ENCODE measurements at regions not wholly inside any gene's neighbourhood (a gene's known extent, or its start where the extent isn't known, plus 50 kb on each side); places are given as distances from the start of the nearest gene placed in this dataset.

- TF ChIP-seq ZNF462 (CRISPR knock-in tag; IDR thresholded peaks at IDR 0.05): no peak
- TF ChIP-seq, protein P1, sequence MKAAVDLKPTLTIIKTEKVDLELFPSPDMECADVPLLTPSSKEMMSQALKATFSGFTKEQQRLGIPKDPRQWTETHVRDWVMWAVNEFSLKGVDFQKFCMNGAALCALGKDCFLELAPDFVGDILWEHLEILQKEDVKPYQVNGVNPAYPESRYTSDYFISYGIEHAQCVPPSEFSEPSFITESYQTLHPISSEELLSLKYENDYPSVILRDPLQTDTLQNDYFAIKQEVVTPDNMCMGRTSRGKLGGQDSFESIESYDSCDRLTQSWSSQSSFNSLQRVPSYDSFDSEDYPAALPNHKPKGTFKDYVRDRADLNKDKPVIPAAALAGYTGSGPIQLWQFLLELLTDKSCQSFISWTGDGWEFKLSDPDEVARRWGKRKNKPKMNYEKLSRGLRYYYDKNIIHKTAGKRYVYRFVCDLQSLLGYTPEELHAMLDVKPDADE (IDR thresholded peaks at IDR 0.05): no peak
- no peak for TF ChIP-seq NANOG (IDR thresholded peaks at IDR 0.05; ENCODE audit: borderline replicate concordance)
- TF ChIP-seq POLR2AphosphoS5 (IDR thresholded peaks at IDR 0.05; ENCODE audit: low read depth): no peak
- no peak for TF ChIP-seq EZH2phosphoT487 (IDR thresholded peaks at IDR 0.05; ENCODE audit: unreplicated experiment)
- TF ChIP-seq EZH2 (IDR thresholded peaks at IDR 0.05; ENCODE audit: low read depth, unreplicated experiment): no peak
Measured at GRCh38 chr2:52141076-52141475, 1109.1 kb upstream of the NRXN1 start (continued).

GRCh38 chr2:52139241-52139640 is 1107.3 kb upstream of the NRXN1 start:
- Mint-ChIP-seq H3K4me3 (no peak overlapping the region), H3K36me3 (ENCODE audit: low read depth) (no peaks in the 10 kb centered on the region), H3K9me3 (no peaks in the 10 kb centered on the region), H3K27me3 (ENCODE audit: insufficient read depth, low read depth, poor library complexity) (no peaks in the 10 kb centered on the region), H3K27ac (no peak overlapping the region), H3K4me1 (no peaks in the 10 kb centered on the region)
- no peak for DNase-seq (ENCODE audit: low spot score)
- no peaks in the 10 kb centered on the region for H3K9me2 ChIP-seq (ENCODE audit: insufficient read depth)
- no peak overlapping the region for H3K4me2 ChIP-seq
- H3K4me1 ChIP-seq (ENCODE audit: insufficient read depth): no peaks in the 10 kb centered on the region
- H2AFZ ChIP-seq: no peak overlapping the region
- no peaks in the 10 kb centered on the region for H3K27me3 ChIP-seq (ENCODE audit: insufficient read depth)
- H3K4me3 ChIP-seq: no peak overlapping the region
- H3F3A ChIP-seq (replicated peaks; ENCODE audit: low read depth): no peaks in the 10 kb centered on the region
- H4K20me1 ChIP-seq (replicated peaks; ENCODE audit: insufficient read depth): no peaks in the 10 kb centered on the region
- H3K36me3 ChIP-seq (ENCODE audit: insufficient read depth): no peaks in the 10 kb centered on the region
- no peak overlapping the region for H3K27ac ChIP-seq (ENCODE audit: low read depth)
- no peak for ATAC-seq
- H3K79me2 ChIP-seq (replicated peaks; ENCODE audit: insufficient read depth): no peaks in the 10 kb centered on the region
- no peak for TF ChIP-seq JUNB (IDR thresholded peaks at IDR 0.05; ENCODE audit: unreplicated experiment)
- no peak for TF ChIP-seq NANOG (IDR thresholded peaks at IDR 0.05; ENCODE audit: borderline replicate concordance)
- no peak for TF ChIP-seq POLR2AphosphoS5 (IDR thresholded peaks at IDR 0.05; ENCODE audit: low read depth)
- TF ChIP-seq EZH2phosphoT487 (IDR thresholded peaks at IDR 0.05; ENCODE audit: unreplicated experiment): no peak
- TF ChIP-seq ZNF462 (CRISPR knock-in tag; IDR thresholded peaks at IDR 0.05): no peak
- TF ChIP-seq ZNF331 (CRISPR knock-in tag; IDR thresholded peaks at IDR 0.05; ENCODE audit: low read depth): no peak

Data from GM23338 (cell line).